ENCODE measurements at regions not wholly inside any gene's neighbourhood (a gene's known extent, or its start where the extent isn't known, plus 50 kb on each side); places are given as distances from the start of the nearest gene placed in this dataset.
"Not testable (repeated sequence)": the region's sequence is repeated elsewhere in the genome, so short reads cannot be mapped to it uniquely, and the experiment has no call there.

DNA sequence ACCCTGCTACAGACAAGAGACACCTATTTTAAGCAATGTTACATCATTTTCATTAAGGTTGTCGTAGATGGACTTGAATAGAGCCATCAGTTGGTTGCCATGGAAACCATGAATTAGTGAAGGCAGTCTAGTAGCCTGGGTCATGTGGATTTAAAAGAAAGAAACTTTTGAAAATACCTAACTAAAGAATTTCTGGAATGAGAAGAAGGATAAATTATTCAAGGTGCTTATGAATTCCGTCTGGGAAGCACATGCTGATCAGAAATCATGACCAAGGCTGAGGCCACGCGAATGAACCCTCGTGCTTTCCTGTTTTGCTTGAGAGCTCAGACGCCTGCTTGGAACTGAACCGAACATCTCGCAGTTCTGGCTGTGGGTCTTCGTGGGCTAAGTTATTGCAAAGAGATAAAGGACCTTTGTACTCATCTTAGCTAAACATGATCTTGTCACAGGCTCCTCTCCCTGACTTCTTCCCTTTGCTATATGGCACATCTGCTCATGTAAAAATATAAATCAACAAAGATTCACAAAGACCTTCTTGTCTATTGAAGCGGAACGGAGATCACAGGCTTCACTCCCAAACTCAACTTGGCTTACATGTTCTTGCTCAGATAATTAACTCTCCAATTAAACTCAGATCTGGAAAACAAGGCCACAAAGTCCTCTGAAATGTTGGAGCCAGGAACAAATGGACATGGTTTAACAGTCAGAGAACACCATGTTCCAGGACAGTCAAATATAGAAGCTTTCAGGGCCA is 140.2 kb downstream of the NUFIP1 start:
- DNase-seq (ENCODE audit: low spot score) = no peak

DNA sequence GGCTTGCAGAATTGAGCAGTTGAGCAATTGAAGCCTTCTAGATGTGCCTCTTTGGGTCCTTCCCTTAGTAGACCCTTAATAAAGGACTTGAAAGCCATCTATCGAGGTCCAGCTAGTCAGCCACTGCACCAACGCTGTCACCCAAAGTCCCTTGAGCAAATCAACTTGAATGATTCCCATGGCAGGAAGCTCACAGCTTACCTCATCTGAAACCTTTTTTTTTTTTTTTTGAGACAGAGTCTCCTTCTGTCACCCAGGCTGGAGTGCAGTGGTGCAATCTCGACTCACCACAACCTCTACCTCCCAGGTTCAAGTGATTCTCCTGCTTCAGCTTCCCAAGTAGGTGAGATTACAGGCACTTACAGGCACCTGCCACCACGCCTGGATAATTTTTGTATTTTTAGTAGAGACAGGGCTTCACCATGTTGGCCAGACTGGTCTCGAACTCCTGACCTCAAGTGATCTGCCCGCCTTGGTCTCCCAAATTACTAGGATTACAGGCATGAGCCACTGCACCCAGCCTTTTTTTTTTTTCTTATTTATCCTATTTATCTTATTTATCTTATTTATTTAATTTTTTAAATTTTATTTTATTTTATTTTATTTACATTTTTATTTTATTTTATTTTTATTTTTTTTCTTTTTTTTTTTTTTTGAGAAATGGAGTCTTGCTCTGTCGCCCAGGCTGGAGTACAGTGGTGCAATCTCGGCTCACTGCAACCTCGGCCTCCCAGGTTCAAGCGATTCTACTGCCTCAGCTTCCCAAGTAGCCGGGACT is 143.8 kb downstream of the NUFIP1 start:
- not testable (repeated sequence) for DNase-seq (ENCODE audit: low spot score)

DNA sequence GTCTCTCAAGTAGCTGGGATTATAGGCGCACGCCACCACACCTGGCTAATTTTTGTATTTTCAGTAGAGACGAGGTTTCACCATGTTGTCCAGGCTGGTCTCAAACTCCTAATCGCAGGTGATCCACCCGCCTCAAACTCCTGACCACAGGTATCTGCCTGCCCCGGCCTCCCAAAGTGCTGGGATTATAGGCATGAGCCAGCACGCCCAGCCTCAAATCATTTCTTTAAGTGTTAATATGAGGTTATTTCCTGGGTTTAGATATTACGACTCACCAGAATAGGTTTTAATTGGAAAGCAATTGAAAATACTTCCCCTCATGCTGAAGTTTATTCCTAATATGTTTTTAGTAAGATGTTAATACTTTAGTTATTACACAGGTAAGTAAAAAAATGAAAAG is 144.5 kb downstream of the NUFIP1 start:
- DNase-seq (ENCODE audit: low spot score) = no peak

DNA sequence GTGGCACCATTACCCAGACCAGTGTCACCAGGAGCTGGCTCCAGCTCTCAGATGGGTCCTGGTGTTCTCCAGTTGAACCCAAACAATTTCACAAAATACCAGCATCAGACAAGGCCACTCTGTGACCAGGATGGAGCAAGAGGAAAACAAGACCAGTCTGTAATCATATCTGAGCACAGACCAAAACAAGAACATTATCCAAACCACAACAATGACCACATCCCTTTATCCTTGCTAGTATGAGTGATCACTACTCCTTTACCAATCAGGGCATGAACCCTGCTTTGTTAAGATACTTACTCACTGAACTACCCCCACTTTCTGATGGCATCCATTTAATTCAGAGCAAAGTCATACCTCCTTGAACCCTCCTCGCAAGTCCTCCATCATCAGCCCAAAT is 145.9 kb downstream of the NUFIP1 start:
- DNase-seq (ENCODE audit: low spot score) = no peak

DNA sequence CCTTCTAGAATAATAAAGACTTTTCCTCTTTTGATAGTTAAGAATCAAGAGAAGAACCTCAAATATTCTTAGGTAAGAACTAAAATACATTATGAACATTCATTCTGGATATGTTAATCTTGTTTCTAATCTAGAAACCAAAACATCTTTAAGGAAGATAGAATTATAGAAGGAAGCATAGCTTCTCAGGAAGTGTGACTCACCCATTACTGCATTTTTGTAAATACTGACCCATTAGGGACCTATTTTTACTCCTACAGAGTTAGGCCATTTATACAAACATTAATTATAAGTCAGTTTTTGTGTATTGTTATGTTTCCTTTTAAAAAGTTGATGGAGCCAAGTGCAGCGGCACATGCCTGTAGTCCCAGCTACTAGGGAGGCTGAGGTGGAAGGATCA is 147.1 kb downstream of the NUFIP1 start:
- no peak for DNase-seq (ENCODE audit: low spot score)

DNA sequence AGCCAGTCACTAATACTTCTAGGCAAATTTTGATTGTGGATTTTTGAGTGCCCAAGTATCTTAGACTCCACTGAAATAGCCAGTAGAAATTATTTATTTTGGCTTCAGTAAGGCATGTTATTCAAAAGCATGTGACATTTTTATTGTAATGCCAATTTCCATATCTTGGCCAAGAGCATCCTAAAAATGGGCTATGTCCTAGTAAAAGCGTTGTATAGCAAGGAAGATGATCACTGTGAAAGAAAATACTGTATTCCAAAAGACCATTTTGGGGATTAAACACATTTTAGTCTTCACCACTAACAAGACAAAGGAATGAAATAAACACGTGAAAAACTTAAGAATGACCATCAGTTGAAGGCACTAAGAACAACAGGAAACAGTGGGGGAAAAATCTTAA is 149.1 kb downstream of the NUFIP1 start:
- no peak for DNase-seq (ENCODE audit: low spot score)

DNA sequence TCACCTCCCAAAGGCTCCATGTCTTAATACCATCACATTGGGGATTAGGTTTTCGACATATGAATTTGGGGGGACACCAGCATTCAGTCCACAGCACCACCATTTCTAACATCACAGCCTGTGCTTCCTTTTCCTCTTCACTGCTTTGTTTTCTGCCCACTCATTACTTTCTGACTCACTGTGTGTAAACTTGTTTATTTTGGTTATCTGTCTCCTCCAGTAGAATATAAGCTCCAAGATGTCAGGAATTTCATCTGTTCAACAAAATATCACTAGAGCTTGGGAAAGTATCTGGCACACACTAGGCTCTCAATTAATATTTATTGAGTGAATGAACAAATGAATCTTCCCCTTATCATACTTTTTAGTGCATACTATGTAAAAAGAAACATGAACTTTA is 152.0 kb downstream of the NUFIP1 start:
- no peak for DNase-seq (ENCODE audit: low spot score)

DNA sequence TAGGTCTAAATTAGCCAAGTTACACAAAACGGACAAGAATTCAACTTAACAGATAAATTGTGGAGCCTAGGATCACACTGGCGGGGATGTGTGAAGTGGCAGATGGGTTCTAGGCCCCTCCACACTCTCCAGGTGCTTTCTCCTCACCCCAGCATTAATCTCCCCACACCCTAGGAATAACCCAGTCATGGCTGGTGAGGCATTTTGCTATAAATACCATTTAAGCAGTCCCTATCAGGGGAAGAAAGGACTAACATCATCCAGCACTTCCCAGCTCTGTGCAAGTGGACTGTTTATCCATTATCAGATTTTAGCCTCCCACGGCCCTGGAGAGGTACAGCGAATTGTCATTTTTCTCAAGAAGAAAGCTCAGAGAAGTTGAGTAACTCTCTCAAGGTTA is 154.9 kb downstream of the NUFIP1 start:
- DNase-seq (ENCODE audit: low spot score) = no peak

DNA sequence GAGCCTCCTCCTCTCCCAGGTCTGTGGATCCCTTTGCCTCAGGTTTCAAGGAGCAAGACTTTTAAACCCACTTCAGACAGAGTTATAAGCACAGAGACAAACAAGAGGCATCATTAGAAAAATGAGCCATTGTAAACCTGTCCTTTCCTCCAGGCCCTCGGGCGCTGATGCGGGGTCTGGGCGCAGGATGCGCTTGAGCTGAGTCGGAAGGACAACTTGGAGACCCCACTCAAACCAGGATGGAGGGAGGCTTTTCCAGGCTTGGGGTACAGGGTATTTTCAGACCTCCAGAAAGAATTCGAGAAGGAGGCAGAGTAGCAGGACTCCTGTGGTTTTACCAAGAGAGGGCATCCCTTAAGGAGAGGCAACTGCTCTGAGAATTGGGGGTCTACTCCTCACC is 155.6 kb downstream of the NUFIP1 start:
- DNase-seq (ENCODE audit: low spot score) = no peak

DNA sequence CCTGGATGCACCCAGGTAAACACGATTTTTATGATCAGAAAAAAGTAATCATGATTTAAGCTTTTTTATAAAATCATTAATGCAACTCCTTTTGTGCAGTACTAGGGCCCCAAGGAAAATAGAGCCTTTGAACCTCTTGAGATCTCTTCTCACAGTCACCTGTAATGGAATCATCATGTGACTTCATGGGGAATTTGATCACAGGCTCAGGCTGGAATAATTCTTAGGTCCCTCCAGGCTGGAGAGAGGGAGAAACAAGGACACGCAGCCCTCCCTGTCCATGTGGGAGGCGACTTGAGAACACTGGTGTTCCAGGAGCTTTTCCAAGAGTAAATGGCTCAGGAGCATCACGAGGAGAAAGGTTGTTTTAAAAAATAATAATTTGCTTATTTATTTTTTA is 156.1 kb downstream of the NUFIP1 start:
- no peak for DNase-seq (ENCODE audit: low spot score)

DNA sequence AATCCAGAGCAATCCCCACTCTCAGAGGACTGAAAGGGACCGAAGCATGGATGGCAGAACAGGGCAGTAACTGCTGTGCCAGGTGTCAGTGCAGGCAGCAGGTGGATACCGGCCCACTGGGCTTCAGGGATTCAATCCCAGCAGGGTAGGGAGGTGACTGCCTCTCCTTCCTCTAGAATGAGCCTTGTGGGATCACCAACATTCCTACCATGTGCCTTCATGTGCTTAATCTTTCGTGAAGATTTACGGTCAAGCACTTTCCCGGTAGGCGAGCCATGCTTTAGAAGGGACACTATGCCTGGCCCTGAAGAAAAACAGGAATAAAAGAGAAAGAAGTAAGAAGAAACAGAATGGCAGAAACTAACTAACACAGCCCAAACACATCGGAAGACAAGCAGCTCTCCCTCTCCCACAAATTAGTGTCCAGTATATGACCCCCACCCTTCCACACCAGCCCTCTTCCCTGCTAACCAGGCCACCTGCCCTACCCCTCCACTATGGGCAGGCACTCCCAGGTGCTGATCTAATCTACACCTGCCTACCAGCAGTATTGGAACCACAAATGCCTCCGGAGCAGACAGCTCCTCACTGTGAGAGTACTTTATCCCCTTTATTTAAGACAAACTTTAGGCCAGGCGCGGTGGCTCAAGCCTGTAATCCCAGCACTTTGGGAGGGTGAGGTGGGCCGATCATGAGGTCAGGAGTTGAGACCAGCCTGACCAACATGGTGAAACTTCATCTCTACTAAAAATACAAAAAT is 162.5 kb downstream of the NUFIP1 start:
- DNase-seq (ENCODE audit: low spot score) = no peak

DNA sequence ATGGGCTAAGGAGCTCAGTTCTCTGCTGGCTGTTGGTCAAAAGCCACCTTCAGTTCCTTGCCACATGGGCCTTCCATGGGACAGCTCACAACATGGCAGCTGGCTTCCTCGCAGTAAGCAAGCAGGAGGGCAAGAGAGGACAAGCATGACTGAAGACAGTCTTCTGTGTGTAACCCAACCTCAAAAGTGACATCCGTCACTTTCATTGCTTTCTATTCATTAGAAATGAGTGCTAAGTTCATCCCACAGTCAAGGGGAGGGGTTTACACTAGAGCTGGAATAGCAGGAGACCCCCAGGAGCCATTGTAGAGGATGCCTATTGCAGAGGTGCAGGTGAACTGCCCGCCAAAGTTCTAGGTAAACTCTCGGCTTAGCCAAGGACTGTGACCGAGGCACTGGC is 163.3 kb downstream of the NUFIP1 start:
- DNase-seq (ENCODE audit: low spot score) = no peak

DNA sequence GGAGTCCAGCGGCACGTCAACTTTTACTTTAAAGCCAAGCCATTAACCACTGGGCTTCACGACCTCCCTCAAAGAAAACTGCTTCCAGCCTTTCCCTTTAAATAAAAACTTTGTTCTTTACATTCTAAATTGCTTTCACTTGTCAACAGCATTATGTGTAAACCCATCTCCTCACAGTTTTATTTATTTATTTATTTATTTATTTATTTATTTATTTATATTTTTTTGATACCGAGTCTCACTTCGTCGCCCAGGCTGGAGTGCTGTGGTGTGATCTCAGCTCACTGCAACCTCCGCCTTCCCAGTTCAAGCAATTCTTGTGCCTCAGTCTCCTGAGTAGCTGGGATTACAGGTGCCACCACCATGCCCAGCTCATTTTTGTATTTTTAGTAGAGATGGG is 165.7 kb downstream of the NUFIP1 start:
- DNase-seq (ENCODE audit: low spot score) = not testable (repeated sequence)

DNA sequence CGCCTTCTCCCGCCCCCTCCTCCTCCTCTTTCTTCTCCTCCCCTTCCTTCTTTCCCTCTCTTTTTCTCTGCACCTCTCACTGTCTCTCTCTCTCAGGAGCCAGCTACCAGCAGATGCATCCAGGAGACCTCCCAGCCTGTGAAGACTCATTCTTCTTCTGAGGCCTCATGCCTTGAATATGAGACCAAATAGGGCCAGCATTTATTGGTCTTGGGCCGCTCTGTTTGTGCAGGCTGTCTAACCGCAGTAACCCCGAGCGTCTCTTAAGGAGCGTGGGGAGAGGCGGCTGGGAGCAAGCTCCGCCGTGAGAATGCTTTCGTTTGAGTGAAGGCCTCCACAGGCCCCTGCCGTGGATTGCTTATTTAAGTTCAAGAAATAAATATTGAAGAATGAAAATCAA is 167.0 kb downstream of the NUFIP1 start:
- no peak for DNase-seq (ENCODE audit: low spot score)

DNA sequence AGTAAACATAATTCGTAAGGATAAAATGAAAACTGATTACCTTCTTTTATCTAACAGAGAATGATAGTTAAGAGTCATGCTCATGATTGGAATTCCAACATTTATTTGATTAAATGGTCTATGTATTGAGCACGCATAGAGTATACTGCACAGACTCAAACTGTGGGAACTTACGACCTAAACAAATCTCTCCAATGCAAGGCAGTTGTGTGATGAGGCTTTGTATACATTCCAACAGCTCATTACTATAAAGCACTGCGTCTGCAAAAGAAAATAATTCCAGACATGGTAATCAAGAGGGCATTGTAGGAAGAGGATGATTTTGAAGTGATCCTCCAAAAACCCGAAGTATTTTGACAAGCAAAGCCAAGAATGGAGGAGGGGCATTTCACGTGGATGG is 169.5 kb downstream of the NUFIP1 start:
- no peak for DNase-seq (ENCODE audit: low spot score)

DNA sequence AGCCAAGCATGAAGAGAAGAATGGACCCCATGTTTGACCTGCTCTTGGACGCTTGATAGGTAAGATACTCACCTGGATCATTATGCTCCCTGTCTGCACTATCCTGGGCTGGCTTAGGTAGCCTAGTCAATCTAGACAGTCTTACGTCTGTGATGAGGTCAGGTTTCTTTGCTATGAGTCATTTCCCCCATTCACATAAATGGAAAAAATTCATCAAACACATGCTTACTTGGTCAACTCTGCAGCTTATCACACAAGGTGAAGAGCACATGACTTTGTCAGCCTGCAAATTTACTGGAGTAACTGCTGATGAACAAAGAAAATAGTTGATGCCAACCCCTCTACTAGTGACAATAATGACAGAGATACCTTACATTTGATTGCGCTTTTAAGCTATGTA is 170.0 kb downstream of the NUFIP1 start:
- DNase-seq (ENCODE audit: low spot score) = no peak

DNA sequence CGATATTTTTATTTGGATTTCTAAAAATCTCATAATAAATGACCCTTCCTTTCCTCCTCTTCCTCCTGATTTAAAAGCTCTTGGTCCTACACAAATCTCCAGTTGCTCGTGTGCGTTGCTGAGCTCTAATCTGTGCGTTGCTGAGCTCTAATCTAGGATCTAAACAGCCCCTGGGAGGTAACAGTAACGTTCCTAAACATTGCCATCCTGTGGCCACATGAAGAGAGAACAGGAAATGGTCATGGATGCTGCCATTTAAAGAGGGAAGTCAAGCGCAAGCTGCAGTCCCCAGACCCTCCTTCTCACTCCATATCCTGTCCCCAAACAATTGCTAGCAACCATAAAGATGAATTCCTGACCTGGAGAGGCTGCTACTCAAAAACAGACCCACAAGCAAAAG is 170.8 kb downstream of the NUFIP1 start:
- no peak for DNase-seq (ENCODE audit: low spot score)

DNA sequence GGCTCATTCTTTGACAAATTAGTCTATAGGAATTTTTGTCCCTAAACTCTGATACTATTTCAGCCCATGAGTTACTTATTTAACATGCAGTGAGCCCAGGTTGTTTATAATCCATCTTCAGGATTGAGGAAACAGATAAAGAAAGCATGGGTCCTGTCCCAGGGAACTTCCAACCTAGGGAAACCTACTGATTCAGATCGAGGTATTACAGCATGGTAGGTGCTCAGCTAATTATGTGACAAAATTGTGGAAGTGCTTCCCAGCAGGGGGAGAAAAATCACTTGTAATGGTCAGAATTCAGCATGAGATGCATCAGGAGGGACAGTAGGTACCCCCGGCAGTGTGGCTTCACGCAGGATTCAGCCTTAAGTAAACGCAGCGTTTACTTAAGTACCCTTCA is 171.3 kb downstream of the NUFIP1 start:
- no peak for DNase-seq (ENCODE audit: low spot score)

DNA sequence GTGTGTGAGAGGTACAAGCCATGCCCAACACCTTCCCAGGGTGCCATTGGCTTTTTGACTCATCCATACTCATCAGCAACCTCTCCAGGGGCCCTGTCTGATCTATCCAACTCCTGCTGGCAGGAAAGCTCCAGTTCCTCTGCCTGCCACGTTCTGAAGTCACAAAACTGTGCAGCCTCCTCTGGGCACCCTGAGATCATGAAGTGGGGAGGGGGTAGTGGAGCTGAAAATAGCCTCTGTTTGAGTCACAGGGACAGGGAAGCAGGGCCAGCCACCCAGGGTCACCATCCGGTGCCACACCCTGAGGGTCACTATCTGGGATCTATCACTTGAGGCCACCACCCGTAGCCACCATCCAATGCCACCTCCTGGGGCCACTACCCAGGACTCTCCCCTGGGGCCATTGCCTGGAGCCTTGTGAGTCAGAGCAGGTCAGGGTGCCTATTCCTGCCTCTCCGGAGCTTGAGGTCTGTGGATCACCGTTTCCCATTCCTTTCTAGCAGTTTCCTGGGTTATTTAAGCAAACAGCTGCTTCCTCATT is 172.1 kb downstream of the NUFIP1 start:
- DNase-seq (ENCODE audit: low spot score) = no peak

DNA sequence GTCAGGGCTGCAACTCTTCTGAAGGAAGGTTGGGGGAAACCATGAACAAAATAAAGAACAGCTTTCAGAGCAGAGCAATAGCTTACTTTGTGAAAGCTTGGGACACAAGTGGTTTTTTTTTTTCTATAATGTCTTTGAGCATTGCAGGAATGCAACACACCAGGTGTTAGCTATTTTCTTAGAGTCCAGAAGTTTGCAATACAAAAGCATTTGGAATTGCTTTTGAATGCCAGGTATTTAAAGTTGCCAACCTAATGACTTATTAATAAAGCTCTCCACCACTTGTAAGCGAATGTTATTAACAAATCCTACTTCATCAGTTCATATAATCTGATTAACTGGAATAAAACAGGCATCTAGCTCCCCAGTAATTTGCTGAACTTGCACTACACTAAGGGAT is 172.6 kb downstream of the NUFIP1 start:
- DNase-seq (ENCODE audit: low spot score) = no peak

DNA sequence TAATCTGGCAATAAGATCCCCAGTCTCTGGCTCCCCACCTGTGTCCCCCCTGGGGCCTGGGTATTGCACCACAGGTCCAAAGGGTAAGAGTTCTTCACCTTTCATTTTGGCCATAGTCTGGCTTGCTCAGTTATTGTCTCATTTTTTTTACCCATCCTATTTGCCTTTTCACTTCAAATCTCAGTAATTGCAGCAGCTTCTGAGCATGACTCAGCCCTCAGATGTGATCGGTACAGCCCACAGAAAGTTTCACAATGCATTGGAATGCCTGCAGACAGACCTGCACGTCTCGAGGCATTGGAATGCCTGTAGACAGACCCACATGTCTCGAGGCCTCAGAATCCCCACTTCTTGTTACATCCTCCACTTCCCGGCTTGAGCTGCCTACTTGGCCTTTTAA is 173.6 kb downstream of the NUFIP1 start:
- no peak for DNase-seq (ENCODE audit: low spot score)

DNA sequence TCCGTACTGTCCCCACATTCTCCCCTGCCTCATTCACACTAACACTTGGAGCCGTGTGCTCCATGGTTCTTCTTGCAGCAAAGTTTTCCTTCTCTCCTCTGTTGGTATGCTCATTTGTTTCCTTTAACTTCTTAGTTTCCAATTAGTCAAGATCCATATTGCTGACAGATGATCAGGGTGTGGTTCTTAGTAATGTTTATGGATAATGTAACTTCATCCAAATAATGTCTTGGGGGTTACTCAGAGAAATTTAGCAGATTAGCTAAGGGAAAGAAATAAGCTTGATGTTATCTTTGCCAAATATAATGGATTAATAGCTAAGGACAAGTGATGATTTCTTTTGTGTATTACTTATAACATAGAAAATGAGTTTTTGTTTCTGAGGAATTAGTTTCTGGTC is 174.4 kb downstream of the NUFIP1 start:
- DNase-seq (ENCODE audit: low spot score) = no peak

DNA sequence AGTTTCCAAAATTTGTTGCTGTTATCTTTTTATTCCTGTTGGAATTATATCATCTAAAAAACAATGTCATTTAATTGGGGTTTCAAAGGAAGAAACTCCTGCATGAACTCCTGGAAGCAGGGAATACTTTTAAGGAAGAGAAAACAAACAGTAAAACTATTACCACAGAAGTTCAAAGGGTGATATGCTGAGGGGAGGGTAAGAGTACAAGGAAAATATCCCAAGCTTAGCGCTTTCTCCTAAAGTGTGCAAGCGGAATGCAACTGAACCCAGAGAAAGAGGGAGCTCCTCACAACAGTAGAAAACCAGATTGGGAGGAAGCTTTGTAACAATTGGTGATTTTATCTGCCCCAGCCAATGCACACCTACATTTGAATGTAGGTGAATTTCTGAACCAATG is 175.1 kb downstream of the NUFIP1 start:
- no peak for DNase-seq (ENCODE audit: low spot score)
